ENCODE measurements at regions not wholly inside any gene's neighbourhood (a gene's known extent, or its start where the extent isn't known, plus 50 kb on each side); places are given as distances from the start of the nearest gene placed in this dataset.

DNA sequence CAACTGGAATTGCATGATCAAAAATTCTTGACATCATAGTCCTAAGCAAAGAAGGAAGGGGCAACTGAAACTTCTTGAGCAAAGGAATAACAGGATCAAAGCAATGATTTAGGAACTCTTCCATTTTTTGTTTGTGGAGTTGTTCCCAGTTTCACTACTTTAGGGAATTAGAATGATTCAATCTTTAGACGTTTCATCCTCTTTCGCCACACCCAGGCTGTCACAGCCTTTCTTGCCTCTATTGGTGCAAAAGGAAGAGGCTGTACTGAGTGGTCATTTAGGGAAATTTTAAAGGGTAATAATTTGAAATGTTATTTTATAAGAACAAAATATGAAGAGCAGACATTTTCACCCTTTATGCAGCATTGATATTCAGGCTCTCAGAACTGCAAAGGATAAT is 1026.0 kb upstream of the ARRDC3 start:
- TF ChIP-seq, protein P1, sequence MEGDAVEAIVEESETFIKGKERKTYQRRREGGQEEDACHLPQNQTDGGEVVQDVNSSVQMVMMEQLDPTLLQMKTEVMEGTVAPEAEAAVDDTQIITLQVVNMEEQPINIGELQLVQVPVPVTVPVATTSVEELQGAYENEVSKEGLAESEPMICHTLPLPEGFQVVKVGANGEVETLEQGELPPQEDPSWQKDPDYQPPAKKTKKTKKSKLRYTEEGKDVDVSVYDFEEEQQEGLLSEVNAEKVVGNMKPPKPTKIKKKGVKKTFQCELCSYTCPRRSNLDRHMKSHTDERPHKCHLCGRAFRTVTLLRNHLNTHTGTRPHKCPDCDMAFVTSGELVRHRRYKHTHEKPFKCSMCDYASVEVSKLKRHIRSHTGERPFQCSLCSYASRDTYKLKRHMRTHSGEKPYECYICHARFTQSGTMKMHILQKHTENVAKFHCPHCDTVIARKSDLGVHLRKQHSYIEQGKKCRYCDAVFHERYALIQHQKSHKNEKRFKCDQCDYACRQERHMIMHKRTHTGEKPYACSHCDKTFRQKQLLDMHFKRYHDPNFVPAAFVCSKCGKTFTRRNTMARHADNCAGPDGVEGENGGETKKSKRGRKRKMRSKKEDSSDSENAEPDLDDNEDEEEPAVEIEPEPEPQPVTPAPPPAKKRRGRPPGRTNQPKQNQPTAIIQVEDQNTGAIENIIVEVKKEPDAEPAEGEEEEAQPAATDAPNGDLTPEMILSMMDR (IDR thresholded peaks at IDR 0.05; ENCODE audit: extremely low read depth, missing control alignments) = no peak
- no peak for DNase-seq (ENCODE audit: low spot score)

DNA sequence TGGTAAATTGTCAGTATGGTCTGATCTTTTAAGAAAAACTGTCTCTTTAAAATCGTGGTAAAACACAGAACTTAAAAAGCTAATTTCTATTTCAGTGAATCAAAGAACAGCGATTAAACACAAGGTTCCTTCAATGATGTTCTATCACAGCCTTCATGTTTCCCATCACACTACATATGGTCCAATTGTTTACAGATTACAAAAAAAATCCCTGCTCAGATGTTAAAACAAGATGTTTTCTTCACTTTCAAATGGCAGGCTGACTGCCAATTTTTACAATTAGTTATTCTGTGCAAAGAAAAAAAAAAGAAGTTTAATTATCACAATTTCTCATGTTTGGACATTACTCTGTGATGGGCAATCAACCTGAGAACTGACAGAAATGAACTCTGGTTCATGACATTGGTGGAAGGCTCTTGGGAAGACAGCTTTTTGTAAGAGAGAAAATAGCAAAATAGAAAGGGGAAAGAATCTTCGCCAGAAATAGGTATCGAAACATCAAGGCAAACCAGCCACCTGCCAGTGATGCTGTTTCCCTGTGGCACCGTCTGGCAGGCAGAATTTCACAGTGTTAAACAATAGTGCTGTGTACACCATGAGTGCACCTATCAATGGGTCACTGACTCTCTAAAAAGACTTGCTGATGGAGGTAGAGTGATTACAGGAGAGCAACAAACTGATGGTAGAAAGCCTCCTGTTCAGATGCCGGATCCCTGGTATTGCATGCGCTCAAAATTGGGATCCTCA is 1020.0 kb upstream of the ARRDC3 start:
- DNase-seq (ENCODE audit: low spot score) = no peak
- TF ChIP-seq, protein P1 (IDR thresholded peaks at IDR 0.05; ENCODE audit: extremely low read depth, missing control alignments) = no peak

GRCh38 chr5:92402045-92402444 is 1018.9 kb upstream of the ARRDC3 start:
- no peak for DNase-seq (ENCODE audit: low spot score)
- TF ChIP-seq, protein P1 (IDR thresholded peaks at IDR 0.05; ENCODE audit: extremely low read depth, missing control alignments) = no peak

DNA sequence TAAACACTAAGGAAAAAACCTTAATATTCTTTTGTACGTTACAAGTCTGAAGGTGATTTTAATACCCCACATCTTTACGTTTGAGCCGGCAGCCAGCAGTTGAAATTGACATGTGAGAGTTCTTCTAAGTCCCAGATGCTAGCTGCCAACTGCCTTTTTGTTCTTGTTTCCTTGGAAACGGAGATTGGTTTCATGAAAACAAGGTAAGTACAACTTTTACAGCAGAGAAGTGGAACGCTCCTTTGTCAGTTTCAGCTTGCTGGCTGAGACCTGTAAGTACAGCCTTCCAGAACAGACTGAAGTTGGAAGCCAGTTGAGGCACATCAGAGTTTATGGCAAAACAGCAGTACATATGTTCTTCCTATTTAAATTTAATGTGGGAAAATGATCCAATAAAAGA is 1018.4 kb upstream of the ARRDC3 start:
- DNase-seq (ENCODE audit: low spot score) = no peak
- TF ChIP-seq, protein P1 (IDR thresholded peaks at IDR 0.05; ENCODE audit: extremely low read depth, missing control alignments) = no peak

DNA sequence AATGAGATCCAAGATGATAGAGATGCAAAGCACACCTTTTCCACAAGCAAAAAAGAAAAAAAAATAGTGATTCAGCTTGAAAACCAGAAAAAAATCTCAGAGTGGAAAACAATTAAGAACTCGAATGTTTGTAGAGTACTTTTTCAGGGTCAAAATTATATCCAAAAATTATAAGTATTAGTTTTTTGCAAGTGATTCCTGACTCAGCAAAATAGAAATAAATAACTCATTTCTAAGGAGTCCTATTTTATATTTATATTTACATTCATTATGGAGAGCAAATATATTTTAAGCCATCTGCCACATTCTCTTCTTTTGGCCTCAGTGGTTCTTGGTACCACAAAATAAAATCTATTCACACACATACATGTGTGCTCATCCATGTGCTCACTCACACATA is 1011.8 kb upstream of the ARRDC3 start:
- TF ChIP-seq, protein P1 (IDR thresholded peaks at IDR 0.05; ENCODE audit: extremely low read depth, missing control alignments) = no peak
- DNase-seq (ENCODE audit: low spot score) = no peak

- TF ChIP-seq, protein P1 (IDR thresholded peaks at IDR 0.05; ENCODE audit: extremely low read depth, missing control alignments) = no peak
- DNase-seq (ENCODE audit: low spot score) = no peak
Observed at GRCh38 chr5:92390657-92391056, 1007.5 kb upstream of the ARRDC3 start.

DNA sequence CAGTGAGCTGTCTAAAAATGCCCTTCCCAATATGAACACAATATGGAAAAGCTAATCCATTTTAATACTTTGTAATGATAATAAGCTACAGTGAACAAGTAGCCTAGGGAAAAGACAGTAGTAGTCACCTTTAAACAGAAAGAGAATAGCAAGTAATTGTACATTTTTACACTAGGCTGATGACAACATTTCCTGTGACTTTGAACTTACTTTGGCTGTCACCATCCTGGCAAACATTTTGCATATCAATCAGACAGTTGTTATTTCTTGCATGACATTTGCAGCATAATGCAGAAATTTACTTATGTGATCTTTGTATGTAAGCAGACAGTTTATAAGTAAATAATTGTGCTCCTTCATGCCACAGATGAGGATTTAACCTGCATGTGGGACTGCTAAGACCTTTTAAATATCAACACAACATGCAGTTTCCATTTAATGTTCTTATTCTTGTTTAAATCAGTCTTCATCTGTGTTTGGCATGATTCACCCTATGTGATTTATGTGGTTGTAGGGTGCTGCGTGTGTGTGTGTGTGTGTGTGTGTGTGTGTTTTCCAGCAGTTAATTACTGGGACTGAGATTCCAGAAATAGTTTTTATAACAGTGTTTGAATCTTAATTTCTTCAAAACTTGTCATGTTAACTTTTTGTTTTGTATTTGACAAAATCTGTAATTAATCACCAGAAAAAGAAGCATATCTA is 997.1 kb upstream of the ARRDC3 start:
- TF ChIP-seq, protein P1 (IDR thresholded peaks at IDR 0.05; ENCODE audit: extremely low read depth, missing control alignments) = no peak
- DNase-seq (ENCODE audit: low spot score) = no peak

Data from GM20000 (cell line).